ENCODE measurements at regions not wholly inside any gene's neighbourhood (a gene's known extent, or its start where the extent isn't known, plus 50 kb on each side); places are given as distances from the start of the nearest gene placed in this dataset.

- TF ChIP-seq GATA2 (IDR thresholded peaks at IDR 0.05; ENCODE audit: low read depth, low read length) (no peak), GATA3 (IDR thresholded peaks at IDR 0.05; ENCODE audit: low read depth, low read length) (no peak)
Measured at GRCh38 chr5:91955610-91956009, 572.5 kb upstream of the ARRDC3 start.
